ENCODE measurements at regions not wholly inside any gene's neighbourhood (a gene's known extent, or its start where the extent isn't known, plus 50 kb on each side); places are given as distances from the start of the nearest gene placed in this dataset.

- H3K4me1 ChIP-seq (ENCODE audit: control insufficient read depth in 5 of 5, insufficient read depth in 5 of 5, low read length in 5 of 5), result no peaks in the 10 kb centered on the region
- WGBS, 2 donors, result 96% methylated on average over 25 of the region's 25 CpGs
- ATAC-seq (ENCODE audit: insufficient read depth, low FRiP score) (no peak), DNase-seq (no peak)
- H3K27me3 ChIP-seq (ENCODE audit: control insufficient read depth in 3 of 3, insufficient read depth in 3 of 3, low read length in 2 of 3), result no peaks in the 10 kb centered on the region
- H3K4me3 ChIP-seq, result no peak overlapping the region
- no peak overlapping the region for H3K27ac ChIP-seq (ENCODE audit: low read depth in 1 of 2, low read length in 1 of 2)
- TF ChIP-seq CTCF (IDR thresholded peaks at IDR 0.05; ENCODE audit: control extremely low read depth, extremely low read depth), result no peak
- H3K9me3 ChIP-seq (ENCODE audit: control insufficient read depth in 4 of 4, insufficient read depth in 3 of 4, low read length in 3 of 4), result peaks cover 0 to 3% (median 0%) of the 10 kb centered on the region in 4 donors
- no peak overlapping the region for H3K9ac ChIP-seq (ENCODE audit: insufficient read depth in 1 of 2, low read length in 2 of 2)
- no peaks in the 10 kb centered on the region for H3K36me3 ChIP-seq (ENCODE audit: control insufficient read depth in 4 of 4, insufficient read depth in 4 of 4, low read length in 4 of 4)
Observed at GRCh38 chr4:187937557-187937956, 58.0 kb upstream of the ZFP42 start.

- Histone ChIP-seq H3K36me3 (ENCODE audit: control insufficient read depth in 4 of 4, insufficient read depth in 4 of 4, low read length in 4 of 4) (no peaks in the 10 kb centered on the region), H3K9me3 (ENCODE audit: control insufficient read depth in 4 of 4, insufficient read depth in 3 of 4, low read length in 3 of 4) (peaks cover 0 to 3% (median 0%) of the 10 kb centered on the region in 4 donors), H3K27me3 (ENCODE audit: control insufficient read depth in 3 of 3, insufficient read depth in 3 of 3, low read length in 2 of 3) (no peaks in the 10 kb centered on the region), H3K9ac (ENCODE audit: insufficient read depth in 1 of 2, low read length in 2 of 2) (no peak overlapping the region), H3K4me3 (no peak overlapping the region), H3K27ac (ENCODE audit: low read depth in 1 of 2, low read length in 1 of 2) (no peak overlapping the region), H3K4me1 (ENCODE audit: control insufficient read depth in 5 of 5, insufficient read depth in 5 of 5, low read length in 5 of 5) (no peaks in the 10 kb centered on the region)
- no peak for TF ChIP-seq CTCF (IDR thresholded peaks at IDR 0.05; ENCODE audit: control extremely low read depth, extremely low read depth)
- no peak for DNase-seq
- ATAC-seq (ENCODE audit: insufficient read depth, low FRiP score), result no peak
- WGBS, 2 donors, result 90 to 92% methylated on average over 8 of the region's 8 CpGs
Observed at GRCh38 chr4:187940299-187940698, 55.3 kb upstream of the ZFP42 start.

- no peak for ATAC-seq (ENCODE audit: insufficient read depth, low FRiP score)
- no peak overlapping the region for H3K27ac ChIP-seq (ENCODE audit: low read depth in 1 of 2, low read length in 1 of 2)
- 94 to 95% methylated on average over 6 of the region's 6 CpGs for whole genome bisulfite sequencing, 2 donors
- no peaks in the 10 kb centered on the region for H3K36me3 ChIP-seq (ENCODE audit: control insufficient read depth in 4 of 4, insufficient read depth in 4 of 4, low read length in 4 of 4)
- H3K9ac ChIP-seq (ENCODE audit: insufficient read depth in 1 of 2, low read length in 2 of 2), result no peak overlapping the region
- H3K27me3 ChIP-seq (ENCODE audit: control insufficient read depth in 3 of 3, insufficient read depth in 3 of 3, low read length in 2 of 3), result no peaks in the 10 kb centered on the region
- no peak overlapping the region for H3K4me3 ChIP-seq
- no peak for TF ChIP-seq CTCF (IDR thresholded peaks at IDR 0.05; ENCODE audit: control extremely low read depth, extremely low read depth)
- no peak for DNase-seq
- no peaks in the 10 kb centered on the region for H3K4me1 ChIP-seq (ENCODE audit: control insufficient read depth in 5 of 5, insufficient read depth in 5 of 5, low read length in 5 of 5)
- H3K9me3 ChIP-seq (ENCODE audit: control insufficient read depth in 4 of 4, insufficient read depth in 3 of 4, low read length in 3 of 4), result no peaks in the 10 kb centered on the region
Observed at GRCh38 chr4:187942968-187943367, 52.6 kb upstream of the ZFP42 start.

- DNase-seq, result no peak
- Histone ChIP-seq H3K36me3 (ENCODE audit: control insufficient read depth in 4 of 4, insufficient read depth in 4 of 4, low read length in 4 of 4) (no peaks in the 10 kb centered on the region), H3K4me3 (no peak overlapping the region), H3K4me1 (ENCODE audit: control insufficient read depth in 5 of 5, insufficient read depth in 5 of 5, low read length in 5 of 5) (no peaks in the 10 kb centered on the region), H3K9me3 (ENCODE audit: control insufficient read depth in 4 of 4, insufficient read depth in 3 of 4, low read length in 3 of 4) (no peaks in the 10 kb centered on the region), H3K27me3 (ENCODE audit: control insufficient read depth in 3 of 3, insufficient read depth in 3 of 3, low read length in 2 of 3) (no peaks in the 10 kb centered on the region), H3K27ac (ENCODE audit: low read depth in 1 of 2, low read length in 1 of 2) (no peak overlapping the region), H3K9ac (ENCODE audit: insufficient read depth in 1 of 2, low read length in 2 of 2) (no peak overlapping the region)
- no peak for ATAC-seq (ENCODE audit: insufficient read depth, low FRiP score)
- WGBS, 2 donors, result 83 to 93% methylated on average over 7 of the region's 7 CpGs
- no peak for TF ChIP-seq CTCF (IDR thresholded peaks at IDR 0.05; ENCODE audit: control extremely low read depth, extremely low read depth)
Observed at GRCh38 chr4:187944179-187944578, 51.4 kb upstream of the ZFP42 start.
